GM12892 (cell line): ENCODE measurements at regions not wholly inside any gene's neighbourhood (a gene's known extent, or its start where the extent isn't known, plus 50 kb on each side); places are given as distances from the start of the nearest gene placed in this dataset.

Source experiments
- POLR2A ChIP-seq: IDR thresholded peaks from 2 replicates; pipeline ENCODE4 v1.6.1; 2011; ENCODE audit warnings: low read depth, low read length, control low read depth
- POLR2AphosphoS5 ChIP-seq: IDR thresholded peaks from 2 replicates; pipeline ENCODE4 v1.6.1; 2011; ENCODE audit warnings: low read depth, low read length, control low read depth

DNA sequence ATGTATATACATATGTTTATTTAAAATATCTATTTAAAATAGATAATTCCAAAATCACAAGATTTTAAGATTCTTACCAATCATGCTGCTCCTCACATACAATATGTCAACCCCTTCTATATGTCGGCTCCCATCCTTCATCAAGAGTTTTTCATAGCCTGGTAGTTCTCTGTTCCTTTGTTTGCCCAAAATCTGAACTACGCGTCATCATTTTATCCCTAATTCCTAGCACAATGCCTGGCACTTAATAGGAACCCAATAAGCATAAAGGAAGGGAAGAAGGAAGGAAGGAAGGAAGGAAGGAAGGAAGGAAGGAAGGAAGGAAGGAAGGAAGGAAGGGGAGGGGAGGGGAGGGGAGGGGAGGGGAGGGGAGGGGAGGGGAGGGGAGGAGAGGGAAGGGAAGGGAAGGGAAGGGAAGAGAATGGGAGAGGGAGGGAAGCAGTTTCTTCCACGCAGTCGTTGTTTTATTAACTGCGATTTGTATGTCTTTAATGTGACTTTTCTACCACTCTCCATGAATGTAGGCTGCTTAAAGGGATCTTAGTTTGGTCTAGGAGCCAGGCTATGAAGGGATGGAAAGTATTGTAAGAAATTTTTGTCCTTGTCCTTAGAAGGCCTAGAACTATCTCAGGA is 83.3 kb upstream of the PCGF5 start:
- TF ChIP-seq POLR2AphosphoS5 (no peak), POLR2A (no peak)
